BE2C (cell line): ENCODE measurements at regions not wholly inside any gene's neighbourhood (a gene's known extent, or its start where the extent isn't known, plus 50 kb on each side); places are given as distances from the start of the nearest gene placed in this dataset.

ENCODE experiments used
- DNase-seq: peaks from one replicate; pipeline ENCODE4 v3.0.0-alpha.2; 2020
- H3K27me3 ChIP-seq: fragments of 250-450 bp; sonication (Bioruptor Pico); 2 replicates; pipeline ENCODE4 v1.5.1; 2020; ENCODE audit warnings: mild to moderate bottlenecking
- H3K36me3 ChIP-seq: fragments of 250-450 bp; sonication (Bioruptor Pico); 2 replicates; pipeline ENCODE4 v1.5.1; 2020; ENCODE audit warnings: mild to moderate bottlenecking
- H3K4me1 ChIP-seq: fragments of 250-450 bp; sonication (Bioruptor Pico); 2 replicates; pipeline ENCODE4 v1.5.1; 2020
- H3K4me3 ChIP-seq: 2 replicates; pipeline ENCODE4 v1.5.1; 2011; ENCODE audit warnings: low read depth, low read length
- H3K9me3 ChIP-seq: fragments of 250-450 bp; sonication (Bioruptor Pico); 2 replicates; pipeline ENCODE4 v1.5.1; 2020
- CTCF ChIP-seq: IDR thresholded peaks from 2 replicates; pipeline ENCODE4 v1.5.1; 2012; ENCODE audit warnings: mild to moderate bottlenecking, low read depth, low read length

- no peak for TF ChIP-seq CTCF
- Histone ChIP-seq H3K36me3 (no peaks in the 10 kb centered on the region), H3K9me3 (no peaks in the 10 kb centered on the region), H3K27me3 (no peaks in the 10 kb centered on the region; the same call in none of the 2 replicates), H3K4me3 (no peak overlapping the region), H3K4me1 (no peaks in the 10 kb centered on the region)
- no peak for DNase-seq
Measured at GRCh38 chr7:31416381-31416870, 75.9 kb upstream of the NEUROD6 start.

GRCh38 chr7:31418928-31419327 lies 78.4 kb upstream of the NEUROD6 start:
- H3K9me3 ChIP-seq, result no peaks in the 10 kb centered on the region
- H3K27me3 ChIP-seq, result no peaks in the 10 kb centered on the region; the same call in none of the 2 replicates
- no peaks in the 10 kb centered on the region for H3K4me1 ChIP-seq
- no peak overlapping the region for H3K4me3 ChIP-seq
- no peaks in the 10 kb centered on the region for H3K36me3 ChIP-seq
- DNase-seq, result no peak
- no peak for TF ChIP-seq CTCF

GRCh38 chr7:31419505-31420055 lies 79.1 kb upstream of the NEUROD6 start:
- H3K4me3 ChIP-seq, result no peak overlapping the region
- H3K9me3 ChIP-seq, result no peaks in the 10 kb centered on the region
- H3K27me3 ChIP-seq, result no peaks in the 10 kb centered on the region; the same call in none of the 2 replicates
- no peaks in the 10 kb centered on the region for H3K36me3 ChIP-seq
- TF ChIP-seq CTCF, result no peak
- no peaks in the 10 kb centered on the region for H3K4me1 ChIP-seq
- DNase-seq, result no peak

- H3K4me3 ChIP-seq, result no peak overlapping the region
- no peaks in the 10 kb centered on the region; the same call in none of the 2 replicates for H3K27me3 ChIP-seq
- no peaks in the 10 kb centered on the region for H3K9me3 ChIP-seq
- DNase-seq, result no peak
- no peaks in the 10 kb centered on the region for H3K36me3 ChIP-seq
- no peak for TF ChIP-seq CTCF
- no peaks in the 10 kb centered on the region for H3K4me1 ChIP-seq
Measured at GRCh38 chr7:31420948-31421347, 80.4 kb upstream of the NEUROD6 start.

GRCh38 chr7:31421607-31422006 lies 81.1 kb upstream of the NEUROD6 start:
- no peak for TF ChIP-seq CTCF
- DNase-seq, result no peak

GRCh38 chr7:31423994-31424393 lies 83.5 kb upstream of the NEUROD6 start:
- no peaks in the 10 kb centered on the region for H3K9me3 ChIP-seq
- H3K36me3 ChIP-seq, result no peaks in the 10 kb centered on the region
- no peak for TF ChIP-seq CTCF
- no peak for DNase-seq
- H3K4me1 ChIP-seq, result no peaks in the 10 kb centered on the region
- no peaks in the 10 kb centered on the region; the same call in none of the 2 replicates for H3K27me3 ChIP-seq
- H3K4me3 ChIP-seq, result no peak overlapping the region

More at GRCh38 chr7:31421607-31422006, 81.1 kb upstream of the NEUROD6 start:
- no peaks in the 10 kb centered on the region; the same call in none of the 2 replicates for H3K27me3 ChIP-seq
- H3K4me1 ChIP-seq, result no peaks in the 10 kb centered on the region
- H3K4me3 ChIP-seq, result no peak overlapping the region
- H3K9me3 ChIP-seq, result no peaks in the 10 kb centered on the region
- no peaks in the 10 kb centered on the region for H3K36me3 ChIP-seq
